WTC11 (cell line): ENCODE measurements at regions not wholly inside any gene's neighbourhood (a gene's known extent, or its start where the extent isn't known, plus 50 kb on each side); places are given as distances from the start of the nearest gene placed in this dataset.

Experiments used
- MYBL2 ChIP-seq: sonication (generic); formaldehyde crosslinking; IDR thresholded peaks from 2 replicates; pipeline ENCODE4 v1.8.1; 2023; ENCODE audit warnings: mild to moderate bottlenecking, moderate library complexity, missing genetic modification reagents
- TF ChIP-seq, protein P1 (sequence below): sonication (generic); formaldehyde crosslinking; IDR thresholded peaks from 2 replicates; pipeline ENCODE4 v1.8.0; 2022; ENCODE audit warnings: mild to moderate bottlenecking, missing genetic modification reagents

DNA sequence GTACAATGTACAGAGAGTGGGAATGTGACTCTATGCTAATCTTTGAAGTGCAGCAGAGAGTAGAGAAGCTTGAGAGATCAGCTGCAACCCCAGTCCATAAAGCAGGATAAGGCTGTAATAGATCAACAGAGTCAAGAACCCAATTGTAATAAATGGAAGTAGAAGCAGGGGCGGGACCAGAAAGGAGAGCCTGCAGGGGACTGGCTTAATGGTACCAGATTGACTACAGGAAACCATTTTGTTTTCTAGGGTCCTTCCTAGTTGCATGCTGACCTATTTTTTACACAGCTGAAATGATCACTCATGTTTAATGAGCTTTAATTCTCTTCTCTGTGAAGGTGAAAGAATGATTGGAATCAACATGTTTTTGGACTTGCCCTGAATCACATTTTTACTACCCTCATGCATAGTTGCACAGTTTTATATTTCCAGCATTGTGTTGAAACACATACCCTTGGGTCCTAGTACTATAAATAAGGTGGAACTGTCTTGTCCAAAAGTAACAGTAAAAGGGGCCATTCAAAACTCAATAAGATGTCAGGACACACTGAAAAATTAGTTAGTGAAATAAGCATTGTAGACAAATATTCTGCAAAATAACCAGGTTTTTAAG lies 69.8 kb downstream of the GPR88 start:
- TF ChIP-seq, protein P1, sequence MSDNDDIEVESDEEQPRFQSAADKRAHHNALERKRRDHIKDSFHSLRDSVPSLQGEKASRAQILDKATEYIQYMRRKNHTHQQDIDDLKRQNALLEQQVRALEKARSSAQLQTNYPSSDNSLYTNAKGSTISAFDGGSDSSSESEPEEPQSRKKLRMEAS (CRISPR knock-in tag), result no peak
- no peak for TF ChIP-seq MYBL2 (CRISPR knock-in tag)
